AG04449 (cell line): ENCODE measurements at regions not wholly inside any gene's neighbourhood (a gene's known extent, or its start where the extent isn't known, plus 50 kb on each side); places are given as distances from the start of the nearest gene placed in this dataset.
"Not testable (repeated sequence)": the region's sequence is repeated elsewhere in the genome, so short reads cannot be mapped to it uniquely, and the experiment has no call there.

ENCODE experiments used
- CTCF ChIA-PET: fragments of 350-600 bp; formaldehyde crosslinking; extraction: SDS; loops from one replicate; lab custom pipeline; 2021; ENCODE audit warnings: antibody characterized with exemption; lab: Yijun Ruan, JAX
- POLR2A ChIA-PET: fragments of 400-600, 350-600 bp; formaldehyde crosslinking; extraction: SDS; loops from one replicate; lab custom pipeline; 2020; ENCODE audit warnings: antibody characterized with exemption, inconsistent platforms; lab: Yijun Ruan, JAX
- DNase-seq: peaks from one replicate; pipeline ENCODE4 v3.0.0-alpha.2; 2010; ENCODE audit warnings: low read depth, low spot score
- H3K4me3 ChIP-seq: 2 replicates; pipeline ENCODE4 v1.5.1; 2011; ENCODE audit warnings: low read depth, mild to moderate bottlenecking, control low read depth, low read length
- TF ChIP-seq, protein P1 (sequence below): IDR thresholded peaks from one replicate; pipeline ENCODE4 v1.5.1; 2011; ENCODE audit warnings: mild to moderate bottlenecking, moderate library complexity, low read length, control low read depth, inconsistent platforms; ENCODE audit not compliant: insufficient read depth; ENCODE audit errors: missing control alignments

DNA sequence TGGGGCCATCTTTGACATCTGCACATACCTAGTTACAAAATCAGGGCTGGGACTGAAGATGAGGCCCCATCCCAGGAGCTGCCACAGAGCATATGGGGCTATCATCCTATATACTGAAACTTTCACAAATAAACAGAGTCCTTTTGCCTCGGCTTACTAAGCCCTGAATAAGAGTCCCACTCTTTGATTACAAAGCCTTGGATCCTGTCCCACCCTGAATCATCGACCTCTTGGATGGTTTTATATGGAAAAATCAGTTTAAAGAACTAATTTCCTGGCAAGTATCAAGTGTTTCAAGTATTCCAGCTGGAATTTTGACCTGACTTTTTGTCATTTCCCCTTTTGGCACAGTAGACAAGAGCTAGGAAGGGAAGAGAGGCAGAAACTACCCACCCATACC, 331.3 kb upstream of the FRG2C start:
- ChIA-PET POLR2A (no interaction called here), CTCF (no interaction called here)
- TF ChIP-seq, protein P1, sequence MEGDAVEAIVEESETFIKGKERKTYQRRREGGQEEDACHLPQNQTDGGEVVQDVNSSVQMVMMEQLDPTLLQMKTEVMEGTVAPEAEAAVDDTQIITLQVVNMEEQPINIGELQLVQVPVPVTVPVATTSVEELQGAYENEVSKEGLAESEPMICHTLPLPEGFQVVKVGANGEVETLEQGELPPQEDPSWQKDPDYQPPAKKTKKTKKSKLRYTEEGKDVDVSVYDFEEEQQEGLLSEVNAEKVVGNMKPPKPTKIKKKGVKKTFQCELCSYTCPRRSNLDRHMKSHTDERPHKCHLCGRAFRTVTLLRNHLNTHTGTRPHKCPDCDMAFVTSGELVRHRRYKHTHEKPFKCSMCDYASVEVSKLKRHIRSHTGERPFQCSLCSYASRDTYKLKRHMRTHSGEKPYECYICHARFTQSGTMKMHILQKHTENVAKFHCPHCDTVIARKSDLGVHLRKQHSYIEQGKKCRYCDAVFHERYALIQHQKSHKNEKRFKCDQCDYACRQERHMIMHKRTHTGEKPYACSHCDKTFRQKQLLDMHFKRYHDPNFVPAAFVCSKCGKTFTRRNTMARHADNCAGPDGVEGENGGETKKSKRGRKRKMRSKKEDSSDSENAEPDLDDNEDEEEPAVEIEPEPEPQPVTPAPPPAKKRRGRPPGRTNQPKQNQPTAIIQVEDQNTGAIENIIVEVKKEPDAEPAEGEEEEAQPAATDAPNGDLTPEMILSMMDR = no peak
- DNase-seq = no peak
- no peak overlapping the region for H3K4me3 ChIP-seq

DNA sequence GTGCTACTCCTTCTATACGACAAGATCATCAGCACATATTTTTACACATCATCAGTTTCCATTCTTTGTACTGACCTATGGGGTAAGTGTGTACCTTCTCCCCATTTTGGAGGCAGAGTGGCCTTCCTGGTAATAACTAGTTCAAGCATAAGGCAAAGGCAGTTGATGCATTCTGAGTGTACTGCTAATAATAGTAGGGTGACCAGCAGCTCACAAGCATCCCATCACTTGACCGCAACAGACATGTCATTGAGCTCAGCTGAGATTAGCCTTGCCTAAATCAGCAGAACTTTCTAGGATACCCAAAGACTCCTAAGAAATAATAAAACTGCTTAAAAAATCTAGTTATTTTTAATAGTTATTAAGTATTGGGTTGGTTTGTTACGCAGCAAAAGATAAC, 329.8 kb upstream of the FRG2C start:
- CTCF ChIA-PET = no interaction called here
- no peak for DNase-seq
- TF ChIP-seq, protein P1 = no peak
- POLR2A ChIA-PET = no interaction called here
- H3K4me3 ChIP-seq = no peak overlapping the region

DNA sequence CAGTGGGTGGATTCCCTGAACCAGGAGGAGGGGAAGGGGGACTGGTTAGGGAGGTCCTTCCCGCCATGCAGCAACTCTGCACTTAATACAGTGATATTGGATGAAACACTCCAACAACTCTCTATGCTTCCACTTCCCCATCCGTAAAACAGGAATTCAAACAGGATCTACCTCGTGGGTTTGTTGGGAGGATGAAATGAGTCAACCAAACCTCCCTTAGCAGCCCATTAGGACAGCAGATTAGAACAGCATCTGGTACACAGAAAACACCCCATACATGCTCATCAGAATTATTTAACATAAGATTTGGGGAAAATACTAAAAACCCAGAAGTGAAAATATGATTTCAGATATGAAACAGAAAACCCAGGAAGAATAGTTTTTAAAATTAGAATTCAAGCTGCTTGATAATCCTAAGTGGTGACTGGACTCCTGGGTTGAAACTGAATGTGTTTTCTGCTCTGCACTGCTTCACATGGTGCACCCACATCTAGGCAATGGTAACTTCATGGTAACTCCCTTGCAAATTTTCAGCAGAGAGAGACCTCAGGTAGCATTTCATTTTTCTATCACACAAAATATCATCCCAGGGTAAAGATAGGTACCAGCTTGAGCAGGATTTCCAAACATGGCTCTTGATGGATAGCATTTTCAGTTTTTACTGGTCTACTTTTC, 326.8 kb upstream of the FRG2C start:
- TF ChIP-seq, protein P1 = no peak
- no peak overlapping the region for H3K4me3 ChIP-seq
- DNase-seq = no peak
- ChIA-PET CTCF (no interaction called here), POLR2A (no interaction called here)

DNA sequence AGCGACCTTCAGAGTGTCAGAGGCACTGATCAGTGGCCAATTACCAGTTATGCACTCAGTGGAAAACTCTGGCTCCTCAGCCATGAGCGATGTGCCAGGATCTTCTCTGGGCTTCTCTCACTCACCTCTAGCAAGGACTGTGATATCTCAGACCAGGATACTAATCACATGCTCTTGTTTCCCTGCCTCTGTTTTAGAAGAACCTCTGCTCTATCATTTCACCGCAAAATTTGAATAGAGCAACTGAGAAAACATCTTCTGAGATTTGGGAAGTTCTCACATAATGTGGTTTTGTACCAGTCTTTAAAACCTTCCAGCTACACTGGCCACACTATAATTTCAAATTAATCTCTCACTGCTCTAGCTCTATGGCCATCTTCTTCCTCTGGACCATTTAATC, 325.8 kb upstream of the FRG2C start:
- ChIA-PET CTCF (no interaction called here), POLR2A (no interaction called here)
- TF ChIP-seq, protein P1 = no peak
- DNase-seq = no peak
- H3K4me3 ChIP-seq = no peak overlapping the region

DNA sequence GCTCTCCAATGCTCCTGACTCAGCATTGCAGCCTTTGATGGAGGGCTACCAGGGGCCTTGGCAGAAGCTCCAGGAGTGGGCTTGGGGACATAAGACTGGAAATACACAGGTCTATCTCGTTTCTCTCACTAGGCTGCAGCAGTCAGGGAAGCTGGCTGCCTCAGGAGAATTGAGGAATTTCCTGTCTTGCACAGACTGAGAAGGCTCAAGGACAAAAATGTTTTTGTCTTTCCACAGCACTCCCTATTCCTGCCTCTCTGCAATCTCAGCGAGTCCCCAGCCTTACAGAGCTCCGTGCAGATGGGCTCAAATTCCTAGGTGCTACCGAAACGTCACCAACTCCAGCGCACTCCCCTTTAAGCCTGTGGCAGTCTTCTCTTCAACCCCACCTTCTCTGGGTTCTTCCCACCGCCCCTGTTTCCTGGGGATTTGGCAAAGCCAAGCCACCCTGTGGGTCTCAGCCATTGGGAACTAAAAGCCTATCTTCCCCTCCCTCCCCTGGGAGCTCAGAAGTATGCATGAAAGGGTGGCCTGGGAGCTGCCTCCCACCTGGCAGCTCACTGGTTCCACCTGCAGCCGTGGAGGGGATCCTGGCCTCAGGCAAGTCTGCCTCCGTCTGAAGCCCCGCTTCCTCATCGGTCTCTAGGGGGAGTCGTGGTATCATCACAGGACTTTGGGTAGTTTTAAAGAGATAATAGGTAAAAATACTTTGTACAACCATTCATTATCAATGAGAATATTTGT, 322.6 kb upstream of the FRG2C start:
- TF ChIP-seq, protein P1 = no peak
- POLR2A ChIA-PET = no interaction called here
- H3K4me3 ChIP-seq = no peak overlapping the region
- no peak for DNase-seq
- CTCF ChIA-PET = no interaction called here

DNA sequence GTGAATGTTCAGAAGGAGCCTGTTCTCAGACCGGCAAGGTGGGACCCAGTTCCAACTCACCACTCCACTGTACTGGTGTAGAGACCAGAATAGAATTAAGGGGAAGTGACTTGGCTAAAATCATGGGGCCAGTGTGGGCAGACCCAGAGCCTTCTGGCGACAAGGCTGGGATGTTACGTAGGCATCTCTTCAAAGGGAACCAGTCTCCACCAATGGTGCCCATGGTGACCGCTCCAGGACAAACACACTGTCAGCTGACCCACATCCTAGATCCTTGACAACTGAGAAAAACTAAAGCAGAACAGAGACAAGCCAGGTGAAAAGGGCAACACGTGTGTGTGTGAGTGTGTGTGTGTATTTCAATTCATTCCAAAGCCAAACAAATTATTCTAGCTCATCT, 321.7 kb upstream of the FRG2C start:
- no peak for DNase-seq
- CTCF ChIA-PET = no interaction called here
- POLR2A ChIA-PET = no interaction called here
- TF ChIP-seq, protein P1 = no peak
- no peak overlapping the region for H3K4me3 ChIP-seq

DNA sequence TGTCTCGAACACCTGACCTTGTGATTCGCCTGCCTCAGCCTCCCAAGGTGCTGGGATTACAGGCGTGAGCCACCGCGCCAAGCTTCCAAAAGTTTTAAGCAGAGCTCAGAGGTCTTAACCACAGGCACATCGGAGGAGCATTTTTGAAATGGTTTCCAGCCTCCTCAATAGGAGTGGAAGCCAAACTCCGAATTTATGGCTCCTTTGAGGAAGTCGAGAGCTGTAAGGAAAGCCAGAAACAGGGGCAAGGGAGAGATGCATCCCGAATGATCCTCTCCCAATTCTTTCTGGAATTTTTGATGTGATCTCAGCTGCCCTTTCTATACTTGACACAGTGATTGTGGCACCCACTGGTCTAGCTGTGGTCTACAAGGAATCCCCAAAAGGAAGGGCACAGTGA, 313.6 kb upstream of the FRG2C start:
- DNase-seq, CTCF ChIA-PET, H3K4me3 ChIP-seq, POLR2A ChIA-PET: not testable (repeated sequence)

DNA sequence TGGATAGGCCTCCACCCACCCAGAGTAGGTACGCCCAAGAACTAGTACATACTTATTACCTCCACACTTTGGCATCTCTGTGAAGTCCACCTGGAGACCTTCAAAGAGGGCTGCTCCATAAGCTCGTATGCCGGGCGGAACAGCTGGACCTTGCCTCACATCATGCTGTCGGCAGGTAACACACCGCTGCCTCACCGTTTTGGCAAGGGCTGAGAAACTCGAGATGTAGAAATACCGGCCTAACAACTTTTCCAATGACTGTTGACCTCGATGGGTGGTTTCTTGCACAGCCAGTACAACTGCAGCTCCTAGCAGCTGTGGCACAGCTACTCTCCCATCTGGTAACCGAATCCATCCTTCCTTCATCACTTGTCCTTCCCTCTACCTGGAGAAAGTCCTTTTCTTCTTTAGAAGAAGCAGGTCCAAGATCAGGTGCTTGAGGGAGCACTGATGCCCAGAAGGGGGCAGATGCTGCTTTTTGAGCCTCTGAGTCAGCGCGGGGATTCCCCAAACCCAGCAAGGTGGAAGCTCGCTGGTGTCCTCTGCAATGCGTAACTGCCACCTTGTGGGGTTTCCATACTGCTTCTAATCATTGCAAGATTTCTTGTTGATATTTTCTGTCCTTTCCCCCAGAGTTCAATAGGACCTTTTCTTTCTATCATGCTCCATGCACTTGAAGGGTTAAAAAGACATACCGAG, 301.9 kb upstream of the FRG2C start:
- CTCF ChIA-PET, DNase-seq, POLR2A ChIA-PET, H3K4me3 ChIP-seq: not testable (repeated sequence)

DNA sequence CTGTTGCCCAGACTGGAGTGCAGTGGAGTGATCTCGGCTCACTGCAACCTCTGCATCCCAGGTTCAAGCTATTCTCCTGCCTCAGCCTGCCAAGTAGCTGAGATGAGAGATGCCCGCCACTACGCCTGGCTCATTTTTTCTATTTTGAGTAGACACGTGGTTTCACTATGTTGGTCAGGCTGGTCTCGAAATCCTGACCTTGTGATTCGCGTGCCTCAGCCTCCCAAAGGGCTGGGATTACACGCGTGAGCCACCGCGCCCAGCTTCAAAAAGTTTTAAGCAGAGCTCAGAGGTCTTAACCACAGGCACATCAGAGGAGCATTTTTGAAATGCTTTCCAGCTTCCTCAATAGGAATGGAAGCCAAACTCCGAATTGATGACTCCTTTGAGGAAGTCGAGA, 291.2 kb upstream of the FRG2C start:
- CTCF ChIA-PET, POLR2A ChIA-PET, DNase-seq, H3K4me3 ChIP-seq: not testable (repeated sequence)

DNA sequence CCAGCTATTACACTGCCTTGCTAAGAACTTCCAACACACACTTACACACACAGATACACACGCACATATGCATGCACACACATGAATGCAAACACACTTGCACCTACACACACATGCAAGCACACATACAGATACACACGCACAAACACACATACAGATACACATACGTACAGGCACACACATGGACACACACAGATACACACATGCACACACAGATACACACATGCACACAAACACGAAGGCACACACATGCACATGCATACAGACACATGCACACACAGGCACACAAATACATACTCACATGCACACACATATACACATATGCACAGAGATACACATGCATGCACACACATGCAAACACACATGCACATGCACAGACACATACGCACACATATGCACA, 284.3 kb upstream of the FRG2C start:
- DNase-seq, H3K4me3 ChIP-seq, CTCF ChIA-PET, POLR2A ChIA-PET: not testable (repeated sequence)
